PC-9 (cell line): ENCODE measurements at regions not wholly inside any gene's neighbourhood (a gene's known extent, or its start where the extent isn't known, plus 50 kb on each side); places are given as distances from the start of the nearest gene placed in this dataset.

Source experiments
- BruUV-seq: library from RNA; stranded (reverse); fragments of 400-500 nt; replicated peaks from 2 replicates; lab custom pipeline; 2021; lab: Mats Ljungman, UMichigan
- CTCF ChIA-PET: fragments of 300-600 bp; sonication (Branson Sonifier 250); formaldehyde crosslinking; loops from one replicate; lab custom pipeline; 2022; ENCODE audit warnings: antibody characterized with exemption; lab: Charles Lee
- POLR2A ChIA-PET: fragments of 300-600 bp; sonication (Branson Sonifier 250); formaldehyde crosslinking; loops from one replicate; lab custom pipeline; 2022; ENCODE audit warnings: antibody characterized with exemption; ENCODE audit not compliant: unreplicated experiment; lab: Charles Lee
- DNase-seq, 2 experiments: peaks; one replicate each; pipeline versions ENCODE4 v3.0.0 to v3.0.0-alpha.2; 2015 to 2022; ENCODE audit warnings: mixed read lengths in 1 of 2
- H2AFZ ChIP-seq: fragments of 200-600 bp; sonication (generic); 2 replicates; pipeline ENCODE4 v1.8.1; 2017; ENCODE audit warnings: antibody characterized with exemption
- H3F3A ChIP-seq: fragments of 200-600 bp; sonication (generic); 2 replicates; pipeline ENCODE4 v1.8.1; 2017; ENCODE audit warnings: antibody characterized with exemption, mild to moderate bottlenecking, low read depth; ENCODE audit not compliant: insufficient read depth
- H3K27ac ChIP-seq: fragments of 200-600 bp; sonication (generic); 2 replicates; pipeline ENCODE4 v1.6.1; 2016; ENCODE audit warnings: mixed run types
- H3K27me3 ChIP-seq: fragments of 200-600 bp; sonication (generic); 2 replicates; pipeline ENCODE4 v1.6.1; 2016; ENCODE audit warnings: low read depth, mixed run types; ENCODE audit not compliant: insufficient read depth
- H3K36me3 ChIP-seq: fragments of 200-600 bp; sonication (generic); 2 replicates; pipeline ENCODE4 v1.6.1; 2016; ENCODE audit warnings: low read depth, mixed run types
- H3K4me1 ChIP-seq: fragments of 200-600 bp; sonication (generic); replicated peaks from 2 replicates; pipeline ENCODE4 v1.6.1; 2016; ENCODE audit warnings: mixed run types; ENCODE audit not compliant: insufficient read depth
- H3K4me2 ChIP-seq: fragments of 200-600 bp; sonication (generic); 2 replicates; pipeline ENCODE4 v1.6.1; 2017; ENCODE audit warnings: mixed run types
- H3K4me3 ChIP-seq: fragments of 200-600 bp; sonication (generic); 2 replicates; pipeline ENCODE4 v1.6.1; 2016; ENCODE audit warnings: mixed run types
- H3K79me2 ChIP-seq: fragments of 200-600 bp; sonication (generic); 2 replicates; pipeline ENCODE4 v1.6.1; 2017; ENCODE audit warnings: low read depth, mixed run types
- H3K9me2 ChIP-seq: fragments of 200-600 bp; sonication (generic); 2 replicates; pipeline ENCODE4 v1.8.1; 2017; ENCODE audit warnings: mild to moderate bottlenecking; ENCODE audit not compliant: insufficient read depth
- H3K9me3 ChIP-seq: fragments of 200-600 bp; sonication (generic); 2 replicates; pipeline ENCODE4 v1.8.1; 2016; ENCODE audit warnings: low read depth; ENCODE audit not compliant: insufficient read depth
- H4K20me1 ChIP-seq: fragments of 200-600 bp; sonication (generic); 2 replicates; pipeline ENCODE4 v1.8.1; 2017; ENCODE audit not compliant: insufficient read depth
- CTCF ChIP-seq: fragments of 200-600 bp; sonication (generic); conservative IDR thresholded peaks from 2 replicates; pipeline ENCODE4 v1.6.1; 2017; ENCODE audit warnings: mixed run types, antibody characterized with exemption, mild to moderate bottlenecking, moderate library complexity
- EZH2 ChIP-seq: fragments of 200-600 bp; sonication (generic); IDR thresholded peaks from 2 replicates; pipeline ENCODE4 v1.8.0; 2017; ENCODE audit warnings: antibody characterized with exemption, low read depth
- intact Hi-C: fragments of 100-400 bp; cut with micrococcal nuclease; formaldehyde crosslinking; loops from one replicate; pipeline ENCODE4 v1.10.0; 2022; ENCODE audit not compliant: unreplicated experiment

GRCh38 chr15:70470556-70471191 lies 292.7 kb downstream of the UACA start:
- Histone ChIP-seq H3F3A (peaks cover 38% of the 10 kb centered on the region), H3K4me3 (no peak overlapping the region), H2AFZ (no peak overlapping the region), H4K20me1 (no peaks in the 10 kb centered on the region), H3K4me1 (peaks cover 66% of the 10 kb centered on the region), H3K27me3 (no peaks in the 10 kb centered on the region), H3K9me3 (no peaks in the 10 kb centered on the region), H3K4me2 (peak overlapping the region; percentile 43), H3K79me2 (no peaks in the 10 kb centered on the region), H3K36me3 (no peaks in the 10 kb centered on the region), H3K27ac (peak overlapping the region; percentile 78), H3K9me2 (no peaks in the 10 kb centered on the region)
- no TSS peak for BruUV-seq
- intact Hi-C loops, result no loop called here
- no peak for TF ChIP-seq CTCF
- DNase-seq, result peak; percentile 62 to 81
- CTCF ChIA-PET, result no interaction called here
- POLR2A ChIA-PET, result no interaction called here

- CTCF ChIA-PET, result no interaction called here
- H3K27ac ChIP-seq, result peak overlapping the region; percentile 78
Measured at GRCh38 chr15:70469651-70470555, 293.5 kb downstream of the UACA start.

GRCh38 chr15:70469182-70469581 lies 294.2 kb downstream of the UACA start:
- peaks cover 57% of the 10 kb centered on the region for H3K4me1 ChIP-seq
- no peak overlapping the region for H2AFZ ChIP-seq
- ChIA-PET CTCF (no interaction called here), POLR2A (no interaction called here)
- DNase-seq, result no peak
- no peaks in the 10 kb centered on the region for H4K20me1 ChIP-seq
- H3K27ac ChIP-seq, result no peak overlapping the region
- TF ChIP-seq EZH2 (no peak), CTCF (no peak)
- peaks cover 25% of the 10 kb centered on the region for H3F3A ChIP-seq
- H3K4me3 ChIP-seq, result no peak overlapping the region
- H3K36me3 ChIP-seq, result no peaks in the 10 kb centered on the region
- no peaks in the 10 kb centered on the region for H3K27me3 ChIP-seq
- H3K9me3 ChIP-seq, result no peaks in the 10 kb centered on the region
- H3K4me2 ChIP-seq, result no peak overlapping the region
- H3K79me2 ChIP-seq, result no peaks in the 10 kb centered on the region
- no peaks in the 10 kb centered on the region for H3K9me2 ChIP-seq
- intact Hi-C loops, result loop anchor here (10.0 kb wide), 2 partner anchors 144 to 614 kb away; no protein-coding TSS in a partner anchor
- BruUV-seq, result no TSS peak

More at GRCh38 chr15:70469651-70470555, 293.5 kb downstream of the UACA start:
- peaks cover 32% of the 10 kb centered on the region for H3F3A ChIP-seq
- peaks cover 64% of the 10 kb centered on the region for H3K4me1 ChIP-seq
- peak overlapping the region; percentile 43 for H3K4me2 ChIP-seq
- no peaks in the 10 kb centered on the region for H3K36me3 ChIP-seq
- no peak overlapping the region for H3K4me3 ChIP-seq
- no peaks in the 10 kb centered on the region for H3K27me3 ChIP-seq
- H2AFZ ChIP-seq, result no peak overlapping the region
- H3K9me2 ChIP-seq, result no peaks in the 10 kb centered on the region
- TF ChIP-seq EZH2, result no peak
- no peak for TF ChIP-seq CTCF
- no peaks in the 10 kb centered on the region for H3K9me3 ChIP-seq
- no TSS peak for BruUV-seq
- no peak for DNase-seq
- POLR2A ChIA-PET, result interaction anchor here (0.6 kb wide), 1 partner anchor 956 kb away, joined by 3 read pairs; no protein-coding TSS in a partner anchor
- no peaks in the 10 kb centered on the region for H3K79me2 ChIP-seq
- intact Hi-C loops, result loop anchor here (10.0 kb wide), 2 partner anchors 145 to 615 kb away; no protein-coding TSS in a partner anchor
- H4K20me1 ChIP-seq, result no peaks in the 10 kb centered on the region
